HG03066 (cell line): ENCODE measurements at regions not wholly inside any gene's neighbourhood (a gene's known extent, or its start where the extent isn't known, plus 50 kb on each side); places are given as distances from the start of the nearest gene placed in this dataset.
"Not testable (repeated sequence)": the region's sequence is repeated elsewhere in the genome, so short reads cannot be mapped to it uniquely, and the experiment has no call there.

Source experiments
- ATAC-seq: cut with Tn5 transposase; IDR thresholded peaks from one replicate; pipeline ENCODE4 v1.9.1; 2021; ENCODE audit warnings: low read depth; ENCODE audit not compliant: unreplicated experiment

DNA sequence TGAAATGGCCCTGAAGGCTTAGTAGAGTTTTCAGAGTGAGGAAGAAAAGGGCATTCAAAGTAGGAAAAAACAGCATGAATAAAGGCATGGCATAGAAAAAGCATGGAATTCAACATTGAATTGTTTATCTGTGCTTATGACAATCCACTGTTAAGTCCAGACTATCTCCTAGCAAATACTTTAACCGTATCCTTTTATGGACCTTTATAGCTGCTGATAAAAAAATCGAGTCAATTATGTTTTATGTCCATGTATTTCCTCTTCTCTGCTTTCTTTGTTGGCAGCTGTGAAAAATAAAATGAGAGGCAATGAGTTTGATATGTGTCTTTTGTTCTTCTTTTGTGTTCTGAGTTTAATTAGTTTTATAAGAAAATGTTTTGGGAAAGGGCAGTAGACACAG lies 70.4 kb downstream of the TDRD15 start:
- no peak for ATAC-seq

DNA sequence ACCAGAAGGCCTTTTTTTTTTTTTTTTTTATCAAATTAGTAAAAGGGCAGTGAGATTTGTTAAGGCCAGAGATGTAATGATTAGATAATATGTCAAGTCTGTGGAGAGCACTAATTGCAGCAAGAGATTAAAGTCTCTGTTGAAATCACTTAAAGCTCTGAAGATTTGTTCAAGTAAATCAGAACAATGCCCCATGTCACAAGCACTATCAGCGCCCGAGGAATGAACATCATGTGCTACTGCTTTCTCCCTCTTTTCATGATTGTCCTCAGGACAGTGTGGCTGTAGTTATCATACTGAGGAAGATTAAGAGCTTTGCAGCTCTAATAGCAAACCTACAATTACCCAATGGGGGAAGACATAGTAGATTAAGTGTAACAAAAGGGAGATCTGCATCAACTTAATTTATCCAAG lies 71.1 kb downstream of the TDRD15 start:
- ATAC-seq, result no peak

DNA sequence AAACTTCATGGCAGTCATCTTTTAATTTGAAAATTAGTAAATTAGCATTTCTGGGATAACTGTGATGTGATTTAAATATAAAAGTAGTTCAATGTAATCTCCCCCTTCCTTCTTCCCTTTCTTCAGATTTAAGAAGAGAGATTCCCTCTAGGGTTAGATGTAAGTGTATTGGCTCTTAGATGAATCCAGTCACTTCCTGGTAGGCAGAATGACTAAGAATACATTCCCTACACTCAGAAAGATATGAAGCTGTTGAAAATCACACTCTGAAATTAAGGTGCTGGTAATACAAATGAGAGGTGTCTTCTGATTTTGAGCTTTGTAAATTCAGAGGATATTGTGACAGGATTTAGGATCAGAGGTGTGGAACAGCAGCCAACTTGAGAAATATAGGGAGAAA lies 71.6 kb downstream of the TDRD15 start:
- ATAC-seq, result no peak

DNA sequence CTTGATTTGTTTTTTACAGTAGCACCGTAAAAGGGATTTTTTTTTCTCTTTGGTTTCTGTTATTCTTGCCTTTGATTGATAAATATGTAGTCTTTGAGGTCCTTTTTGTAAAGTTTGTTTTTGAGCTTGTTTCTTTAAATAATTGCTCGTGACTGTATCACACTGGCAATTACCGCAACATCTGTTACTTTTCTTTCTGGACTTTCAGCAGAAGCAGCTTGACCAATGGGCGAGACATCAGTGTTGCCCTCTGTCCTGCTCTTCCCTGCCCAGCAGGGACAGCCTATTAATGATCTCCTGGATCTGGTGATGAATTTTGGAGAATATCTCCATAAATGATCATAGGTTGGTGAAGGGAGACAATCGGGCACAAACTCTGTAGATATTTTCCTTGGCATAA lies 74.9 kb downstream of the TDRD15 start:
- no peak for ATAC-seq

DNA sequence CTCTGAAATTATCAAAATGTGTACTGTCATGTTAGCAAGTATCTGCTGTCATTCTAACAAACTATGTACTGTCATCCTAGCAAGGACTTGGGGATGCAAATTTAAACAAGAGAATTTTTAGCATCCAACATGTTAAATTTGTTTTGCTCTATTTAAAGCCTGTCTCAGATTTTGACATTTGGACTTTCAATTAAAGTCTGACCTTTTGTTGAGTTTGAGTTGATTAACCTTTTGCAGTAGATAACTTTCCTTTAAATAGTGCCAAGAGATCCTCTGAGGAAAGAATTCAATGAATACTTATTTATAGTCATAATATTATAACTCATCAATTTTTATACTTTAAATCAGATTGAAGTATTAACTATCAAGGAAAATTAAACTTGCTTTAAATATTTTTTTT lies 80.2 kb downstream of the TDRD15 start:
- no peak for ATAC-seq

DNA sequence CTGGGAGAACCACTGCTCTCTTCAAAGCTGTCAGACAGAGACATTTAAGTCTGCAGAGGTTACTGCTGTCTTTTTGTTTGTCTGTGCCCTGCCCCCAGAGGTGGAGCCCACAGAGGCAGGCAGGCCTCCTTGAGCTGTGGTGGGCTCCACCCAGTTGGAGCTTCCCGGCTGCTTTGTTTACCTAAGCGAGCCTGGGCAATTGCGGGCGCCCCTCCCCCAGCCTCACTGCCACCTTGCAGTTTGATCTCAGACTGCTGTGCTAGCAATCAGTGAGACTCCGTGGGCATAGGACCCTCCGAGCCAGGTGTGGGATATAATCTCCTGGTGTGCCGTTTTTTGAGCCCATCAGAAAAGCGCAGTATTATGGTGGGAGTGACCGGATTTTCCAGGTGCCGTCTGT lies 90.3 kb downstream of the TDRD15 start:
- ATAC-seq, result not testable (repeated sequence)

DNA sequence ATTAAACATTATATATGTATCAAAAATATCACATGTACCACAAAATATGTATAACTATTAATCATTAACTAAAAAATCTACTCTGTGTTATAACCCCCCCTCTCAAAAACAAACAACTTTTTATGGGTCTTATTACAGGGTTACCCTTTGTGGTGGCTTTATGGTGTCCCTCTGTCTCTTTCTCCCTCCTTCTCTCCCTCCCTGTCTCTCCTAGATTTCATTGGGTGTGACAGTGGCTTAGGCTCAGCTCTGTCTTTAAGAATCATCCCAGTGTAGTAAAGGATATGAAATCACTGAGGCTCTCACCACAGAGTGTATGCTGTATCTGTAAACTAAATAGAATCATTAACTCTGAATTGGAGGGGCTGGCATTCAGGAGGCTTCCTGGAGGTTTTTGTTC lies 93.7 kb downstream of the TDRD15 start:
- no peak for ATAC-seq

DNA sequence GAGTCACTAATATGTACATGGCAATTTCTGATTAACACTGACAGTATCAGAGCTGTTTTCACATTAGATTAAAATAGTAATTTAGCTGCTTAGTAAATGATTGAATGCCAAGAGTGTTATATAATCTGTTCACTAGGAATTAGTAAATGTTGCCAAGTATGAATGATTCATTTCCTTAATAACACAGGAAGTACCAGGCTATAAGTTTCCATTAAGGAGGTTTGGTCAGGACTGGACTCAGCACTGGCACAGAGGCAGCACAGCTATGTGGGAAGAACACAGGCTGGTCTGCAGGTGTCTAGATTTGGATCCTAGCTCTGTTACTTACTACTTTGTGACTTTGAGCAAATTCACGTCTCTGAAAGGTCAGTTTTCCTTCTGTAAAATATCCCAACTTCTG lies 97.2 kb downstream of the TDRD15 start:
- no peak for ATAC-seq

DNA sequence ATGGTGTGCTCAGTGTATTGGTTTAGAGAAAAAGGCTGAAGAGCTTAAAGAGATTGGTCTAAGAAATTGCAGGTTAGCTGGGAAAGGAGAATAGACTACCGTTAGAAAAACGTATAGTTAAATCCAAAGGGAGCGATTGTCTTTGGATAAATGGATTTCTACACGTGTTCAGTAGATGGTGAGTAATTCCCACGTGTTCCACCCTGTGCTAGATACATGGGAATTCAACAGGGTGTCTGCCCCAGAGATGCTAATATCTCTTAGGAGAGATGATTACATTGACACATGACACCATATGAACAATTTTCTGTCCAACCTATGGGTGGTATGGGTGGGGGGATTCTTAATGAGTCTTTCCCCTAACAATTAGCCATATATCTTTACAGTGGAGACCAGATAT lies 99.8 kb downstream of the TDRD15 start:
- no peak for ATAC-seq

DNA sequence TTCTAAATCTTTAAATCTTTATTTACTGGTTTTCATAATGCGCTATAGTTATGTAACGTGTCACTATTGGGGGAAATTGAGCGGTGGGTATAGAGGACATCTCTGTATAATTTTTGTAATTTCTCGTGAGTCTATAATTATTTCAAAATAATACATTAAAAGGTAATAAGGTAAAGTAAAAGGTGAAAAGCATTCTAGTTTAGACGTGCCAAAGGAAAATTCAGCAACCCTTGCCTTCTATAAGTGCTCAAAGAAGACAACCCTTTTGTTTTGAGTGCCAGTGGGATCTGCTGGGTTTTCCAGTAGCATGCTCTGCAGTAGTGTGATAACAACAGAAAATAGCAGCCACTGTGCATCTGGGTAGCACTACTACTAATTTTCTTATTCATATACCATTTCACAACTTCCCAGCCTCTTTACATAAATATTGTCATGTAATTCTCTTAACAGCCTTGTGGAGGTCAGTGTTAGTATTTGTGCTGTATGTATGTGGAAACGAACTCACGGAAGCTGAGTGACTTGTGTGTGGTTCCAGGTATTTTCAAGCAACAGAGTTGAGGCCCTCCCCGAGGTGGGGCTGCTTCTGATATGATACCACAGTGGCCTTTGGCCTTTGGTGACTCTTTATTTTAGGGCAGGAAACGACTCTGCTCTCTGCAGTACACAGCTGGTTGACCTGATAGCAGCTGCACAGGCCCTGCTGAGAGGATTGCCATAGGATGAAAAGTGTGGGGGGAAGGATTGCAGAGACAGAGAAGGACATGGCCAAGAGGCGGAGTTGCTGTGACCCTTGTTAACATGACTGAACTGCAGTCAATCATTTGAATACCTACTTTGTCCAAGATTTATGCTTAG lies 104.5 kb downstream of the TDRD15 start:
- ATAC-seq, result no peak

DNA sequence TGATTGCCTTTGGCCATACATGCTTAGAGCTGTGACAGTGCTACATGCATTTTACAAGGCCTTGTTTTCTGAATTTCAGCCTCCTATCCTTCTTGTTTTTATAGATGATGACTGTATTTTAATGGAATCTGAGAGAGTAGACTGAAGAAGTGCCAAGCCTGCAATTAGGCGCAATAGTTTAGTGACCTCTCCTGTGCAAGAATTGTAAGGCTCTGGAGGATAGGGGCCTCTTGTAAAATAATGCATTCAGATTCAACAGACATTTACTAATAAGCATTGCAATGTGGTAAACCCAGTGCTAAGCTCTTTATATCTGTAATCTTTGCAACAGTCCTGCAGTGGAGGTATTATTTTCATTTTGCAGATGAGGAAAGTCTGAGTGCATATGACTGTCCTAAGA lies 105.5 kb downstream of the TDRD15 start:
- no peak for ATAC-seq

DNA sequence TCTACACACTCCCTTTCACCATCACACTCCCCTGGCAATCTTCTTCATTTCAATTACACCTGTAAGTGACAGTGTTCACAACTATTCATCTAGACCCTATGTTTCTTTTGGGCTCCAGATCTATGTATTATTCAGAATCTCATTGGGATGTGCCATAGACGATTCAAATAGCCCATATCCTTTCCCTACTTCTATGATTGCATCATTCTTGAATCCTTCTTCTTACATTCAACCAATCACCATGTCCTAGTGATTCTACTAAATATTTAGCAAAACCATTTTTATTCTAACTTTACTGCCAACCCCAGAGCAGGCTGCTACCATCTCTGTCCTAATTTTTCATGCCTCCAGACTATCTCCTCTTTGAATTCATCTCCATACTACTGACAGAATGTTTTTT lies 106.4 kb downstream of the TDRD15 start:
- no peak for ATAC-seq

DNA sequence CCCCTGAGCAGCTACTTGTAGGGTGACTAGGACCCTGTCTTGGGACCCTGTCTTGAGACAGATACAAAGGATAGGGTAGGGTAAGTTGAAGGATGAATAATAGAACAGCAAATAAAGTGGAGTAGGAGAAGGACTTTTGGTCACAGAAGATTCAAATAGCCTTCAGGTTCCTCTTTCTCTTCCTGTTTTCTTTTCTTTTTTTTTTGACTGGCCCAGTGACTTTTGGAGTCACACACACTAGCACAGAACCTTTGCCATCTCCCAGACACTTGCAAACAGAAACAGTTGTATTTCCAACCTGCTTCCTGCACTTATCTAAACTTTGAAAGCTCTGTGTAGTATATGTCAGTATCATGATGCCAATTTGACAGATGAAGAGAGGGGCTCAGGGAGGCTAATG lies 108.2 kb downstream of the TDRD15 start:
- no peak for ATAC-seq

DNA sequence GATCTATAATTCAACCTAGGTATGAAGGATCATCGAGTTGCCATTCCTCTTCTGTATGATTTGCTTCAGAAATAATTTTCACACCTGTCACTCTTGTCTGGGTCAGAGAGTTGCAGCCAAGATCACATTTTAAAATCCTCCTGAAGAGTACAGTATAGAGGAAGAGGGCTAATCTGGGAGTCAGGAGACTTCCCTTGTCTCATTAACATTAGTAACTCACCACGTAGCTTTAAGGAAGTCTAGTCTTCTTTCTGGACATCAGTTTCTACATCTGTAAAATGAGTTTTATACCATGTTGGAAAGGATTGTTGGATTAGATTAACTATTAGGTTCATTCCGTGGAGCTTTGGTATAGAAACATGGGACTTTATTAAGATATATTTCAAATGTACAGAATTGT lies 109.4 kb downstream of the TDRD15 start:
- no peak for ATAC-seq

DNA sequence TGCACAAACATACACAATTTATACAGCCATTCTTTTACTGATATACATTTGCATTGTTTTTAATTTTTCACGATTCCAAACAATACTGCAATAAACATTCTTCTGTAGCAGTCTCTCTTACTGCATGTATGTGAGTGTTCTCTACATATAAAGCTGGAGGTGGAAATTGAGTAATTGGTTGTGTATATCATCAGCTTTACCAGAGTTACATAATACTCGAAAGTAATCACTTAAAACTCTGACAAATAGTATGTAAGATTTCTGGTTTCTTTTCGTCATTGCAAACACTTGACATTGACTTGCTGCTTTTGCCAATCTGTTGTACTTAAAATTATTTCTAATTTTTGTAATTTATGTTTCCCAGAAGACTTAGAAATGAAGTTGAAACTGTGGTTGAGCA lies 110.2 kb downstream of the TDRD15 start:
- no peak for ATAC-seq

DNA sequence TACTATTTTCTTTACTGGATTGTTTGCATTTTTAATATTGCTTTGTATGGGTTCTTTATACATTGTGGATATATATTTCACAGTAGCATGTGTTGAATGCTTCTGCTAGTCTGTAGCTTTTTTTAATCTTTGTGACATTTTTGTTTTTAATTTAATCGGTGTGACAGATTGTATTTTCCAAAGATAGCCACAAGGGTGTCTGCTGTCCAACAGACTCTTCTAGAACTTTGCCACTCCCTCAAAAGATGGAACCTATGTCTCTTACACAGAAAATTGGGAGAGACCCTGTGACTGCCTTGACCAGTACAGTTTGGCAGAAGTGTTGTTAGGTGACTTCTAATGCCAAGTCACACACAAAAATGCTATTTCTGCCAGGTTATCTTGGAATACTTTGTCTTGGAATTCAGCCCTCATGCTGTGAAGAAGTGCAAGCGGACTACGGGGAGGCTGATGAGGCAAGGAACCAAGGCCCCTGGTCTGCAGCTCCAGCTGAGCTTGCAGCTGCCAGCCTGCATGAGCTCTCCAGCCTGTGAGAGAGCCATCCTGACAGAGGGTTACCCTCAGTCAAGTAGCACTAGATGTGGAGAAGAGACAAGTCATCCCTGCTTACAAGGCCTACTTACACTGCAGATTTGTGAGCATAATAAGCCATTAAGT lies 110.8 kb downstream of the TDRD15 start:
- ATAC-seq, result no peak

DNA sequence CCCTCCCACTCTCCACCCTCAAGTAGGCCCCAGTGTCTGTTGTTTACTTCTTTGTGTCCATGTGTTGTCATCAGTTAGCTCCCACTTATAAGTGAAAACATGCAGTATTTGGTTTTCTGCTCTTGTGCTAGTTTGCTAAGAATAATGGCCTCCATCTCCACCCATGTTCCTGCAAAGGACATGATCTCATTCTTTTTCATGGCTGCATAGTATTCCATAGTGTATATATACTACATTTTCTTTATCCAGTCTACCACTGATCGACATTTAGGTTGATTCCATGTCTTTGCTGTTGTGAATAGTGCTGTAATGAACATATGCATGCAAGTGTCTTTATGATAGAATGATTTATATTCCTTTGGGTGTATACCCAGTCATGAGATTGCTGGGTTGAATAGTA lies 116.0 kb downstream of the TDRD15 start:
- not testable (repeated sequence) for ATAC-seq

DNA sequence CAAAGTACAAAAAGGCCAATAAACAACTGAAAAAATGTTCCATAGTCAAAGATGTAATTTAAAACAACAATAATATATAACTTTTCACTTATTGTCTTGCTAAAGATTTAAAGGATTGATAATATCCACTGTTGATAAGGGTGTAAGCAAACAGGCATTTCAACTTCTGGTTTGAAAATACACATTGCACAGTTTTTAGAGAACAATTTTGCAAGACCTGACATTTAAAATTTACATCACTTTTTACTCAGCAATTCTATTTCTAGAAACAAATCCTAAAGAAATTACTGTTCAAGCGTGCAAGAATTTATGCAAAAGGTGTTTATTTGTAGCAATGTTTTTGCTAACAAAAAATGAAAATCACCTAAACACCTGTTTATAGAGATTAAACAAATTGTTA lies 120.4 kb downstream of the TDRD15 start:
- ATAC-seq, result no peak

DNA sequence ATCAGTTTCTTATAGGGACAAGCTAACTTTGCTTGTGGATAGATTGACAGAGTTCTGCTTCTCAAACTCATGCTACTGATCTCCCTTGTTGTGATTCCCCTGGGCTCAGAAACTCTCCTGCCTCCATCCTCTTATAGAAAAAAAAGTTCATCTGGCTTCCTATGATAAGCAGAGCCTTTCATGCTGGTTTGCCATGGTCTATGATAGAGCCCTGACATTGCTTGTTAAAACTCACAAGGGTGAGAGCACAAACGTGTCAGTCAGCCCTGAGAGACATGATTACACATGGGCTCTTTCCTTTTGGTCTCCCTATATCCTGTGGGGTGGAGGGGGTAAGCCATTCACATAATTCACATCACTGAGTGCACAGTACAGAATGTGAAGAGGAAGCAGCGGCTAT lies 121.8 kb downstream of the TDRD15 start:
- no peak for ATAC-seq

DNA sequence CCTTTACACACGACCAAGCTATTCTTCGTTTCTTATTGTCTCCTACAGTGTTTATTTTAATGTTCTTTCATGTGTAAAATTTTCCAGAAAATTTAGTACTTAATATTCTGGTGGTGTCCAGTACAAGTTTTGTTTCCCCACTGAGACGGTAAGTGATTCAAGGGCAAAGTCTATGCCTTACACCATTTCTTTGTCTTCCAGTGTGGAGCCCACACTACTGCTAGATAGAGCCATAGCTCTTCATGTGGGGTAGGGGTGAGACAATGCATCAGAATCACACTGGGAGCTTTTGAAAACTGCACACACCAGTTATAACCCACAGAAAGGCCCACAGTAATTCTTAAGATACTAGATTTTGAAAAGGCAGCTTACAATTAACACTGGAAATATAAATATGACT lies 125.6 kb downstream of the TDRD15 start:
- no peak for ATAC-seq

DNA sequence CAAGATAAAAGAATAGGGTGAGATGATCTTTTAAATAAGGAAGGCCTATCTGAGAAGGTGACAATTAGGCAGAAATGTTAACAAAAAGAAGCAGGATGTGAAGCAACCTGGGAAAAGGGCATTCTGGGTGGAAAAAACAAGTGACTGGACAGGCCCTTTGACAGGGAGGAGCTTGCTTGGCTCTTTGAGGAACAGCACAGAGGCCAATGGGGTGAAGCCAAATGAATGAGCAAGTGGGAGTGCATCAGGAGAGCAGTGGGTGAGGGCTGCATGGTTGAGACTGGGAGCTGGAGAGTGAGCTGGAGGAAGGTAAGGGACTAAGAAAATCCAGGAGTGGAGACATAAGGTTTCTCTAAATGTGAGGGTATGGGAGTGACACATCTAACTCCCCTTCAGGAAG lies 126.9 kb downstream of the TDRD15 start:
- no peak for ATAC-seq
